ENCODE measurements at regions not wholly inside any gene's neighbourhood (a gene's known extent, or its start where the extent isn't known, plus 50 kb on each side); places are given as distances from the start of the nearest gene placed in this dataset.

- no peak for DNase-seq (ENCODE audit: low read depth, low spot score)
- H3K79me2 ChIP-seq (ENCODE audit: control insufficient read depth, insufficient read depth, low read length), result no peaks in the 10 kb centered on the region
- no peaks in the 10 kb centered on the region for H3K36me3 ChIP-seq (ENCODE audit: control insufficient read depth in 2 of 2, extremely low read depth in 1 of 2, insufficient read depth in 2 of 2, low read length in 2 of 2)
- no TSS peak for BruUV-seq (replicated peaks)
- TF ChIP-seq FOS (IDR thresholded peaks at IDR 0.05; ENCODE audit: borderline replicate concordance, insufficient read depth, low read length) (no peak), JUN (IDR thresholded peaks at IDR 0.05; ENCODE audit: borderline replicate concordance, insufficient read depth, insufficient read length, low read depth) (no peak), POLR2A (IDR thresholded peaks at IDR 0.05; ENCODE audit: low read depth, low read length) (no peak), MAX (IDR thresholded peaks at IDR 0.05; ENCODE audit: insufficient read depth, insufficient read length) (no peak), POLR2AphosphoS5 (IDR thresholded peaks at IDR 0.05; ENCODE audit: insufficient read depth, low read depth, low read length) (no peak)
- no peak overlapping the region for H3K4me2 ChIP-seq (ENCODE audit: insufficient read depth, low read length)
- no peak overlapping the region for H2AFZ ChIP-seq (ENCODE audit: low read depth, low read length)
- H3K9me1 ChIP-seq (replicated peaks; ENCODE audit: control insufficient read depth, extremely low read depth, insufficient read depth, low read length), result no peaks in the 10 kb centered on the region
- intact Hi-C loops (cut with micrococcal nuclease) (no loop called here), dilution Hi-C loops (cut with MboI; ENCODE audit: extremely low pct_ligation_motif_present, low sequenced_read_pairs) (no loop called here)
- H3K27me3 ChIP-seq (ENCODE audit: control insufficient read depth in 2 of 2, insufficient read depth in 2 of 2, low read length in 2 of 2), result no peaks in the 10 kb centered on the region
- CTCF ChIA-PET, result no interaction called here
- H3K9ac ChIP-seq (replicated peaks; ENCODE audit: extremely low read depth, insufficient read depth, low read length), result no peak overlapping the region
- FAIRE-seq, result no peak
- no peaks in the 10 kb centered on the region for H4K20me1 ChIP-seq (replicated peaks; ENCODE audit: control insufficient read depth, extremely low read depth, insufficient read depth, low read length)
- H3K9me3 ChIP-seq (replicated peaks; ENCODE audit: control insufficient read depth, insufficient read depth, low read length), result peaks cover 2% of the 10 kb centered on the region
- H3K27ac ChIP-seq (ENCODE audit: insufficient read depth, low read depth, low read length), result no peak overlapping the region
- H3K4me3 ChIP-seq (replicated peaks in 1 of 3; ENCODE audit: insufficient read depth in 1 of 3, low read depth in 1 of 3, low read length in 3 of 3), result no peak overlapping the region
- H3K4me1 ChIP-seq (ENCODE audit: control insufficient read depth, extremely low read depth, insufficient read depth, low read length), result no peaks in the 10 kb centered on the region
- POLR2A ChIA-PET, result no interaction called here
Observed at GRCh38 chr2:479031-479430, 191.1 kb upstream of the ALKAL2 start.

DNA sequence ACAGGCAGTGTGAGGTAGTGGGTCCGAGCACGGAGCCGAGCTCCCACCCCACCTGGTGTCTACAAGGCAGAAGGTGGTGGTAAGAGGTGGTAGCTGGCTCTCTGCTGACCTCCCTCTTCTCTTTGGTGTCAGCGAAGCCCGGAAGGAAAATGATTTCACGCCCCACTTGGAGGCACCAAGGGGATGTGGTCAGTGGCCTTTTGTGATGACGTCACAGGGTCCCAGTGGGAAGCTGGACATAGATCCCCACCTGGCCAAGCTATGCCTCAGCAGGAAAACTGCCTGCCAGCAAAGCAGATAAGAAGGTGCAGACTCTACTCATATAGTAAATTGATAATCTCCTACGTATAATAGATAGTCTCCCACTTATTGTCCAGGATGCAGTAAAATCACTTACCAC, 183.7 kb upstream of the ALKAL2 start:
- FAIRE-seq (no peak), DNase-seq (ENCODE audit: low read depth, low spot score) (no peak)
- Histone ChIP-seq H3K4me1 (ENCODE audit: control insufficient read depth, extremely low read depth, insufficient read depth, low read length) (no peaks in the 10 kb centered on the region), H3K9ac (replicated peaks; ENCODE audit: extremely low read depth, insufficient read depth, low read length) (no peak overlapping the region), H3K27me3 (ENCODE audit: control insufficient read depth in 2 of 2, insufficient read depth in 2 of 2, low read length in 2 of 2) (no peaks in the 10 kb centered on the region), H3K9me3 (replicated peaks; ENCODE audit: control insufficient read depth, insufficient read depth, low read length) (peaks cover 4% of the 10 kb centered on the region), H3K36me3 (ENCODE audit: control insufficient read depth in 2 of 2, extremely low read depth in 1 of 2, insufficient read depth in 2 of 2, low read length in 2 of 2) (no peaks in the 10 kb centered on the region), H3K4me3 (replicated peaks in 1 of 3; ENCODE audit: insufficient read depth in 1 of 3, low read depth in 1 of 3, low read length in 3 of 3) (no peak overlapping the region), H3K9me1 (replicated peaks; ENCODE audit: control insufficient read depth, extremely low read depth, insufficient read depth, low read length) (no peaks in the 10 kb centered on the region), H2AFZ (ENCODE audit: low read depth, low read length) (no peak overlapping the region), H3K4me2 (ENCODE audit: insufficient read depth, low read length) (no peak overlapping the region), H3K27ac (ENCODE audit: insufficient read depth, low read depth, low read length) (no peak overlapping the region), H4K20me1 (replicated peaks; ENCODE audit: control insufficient read depth, extremely low read depth, insufficient read depth, low read length) (no peaks in the 10 kb centered on the region), H3K79me2 (ENCODE audit: control insufficient read depth, insufficient read depth, low read length) (no peaks in the 10 kb centered on the region)
- TF ChIP-seq, protein P1, sequence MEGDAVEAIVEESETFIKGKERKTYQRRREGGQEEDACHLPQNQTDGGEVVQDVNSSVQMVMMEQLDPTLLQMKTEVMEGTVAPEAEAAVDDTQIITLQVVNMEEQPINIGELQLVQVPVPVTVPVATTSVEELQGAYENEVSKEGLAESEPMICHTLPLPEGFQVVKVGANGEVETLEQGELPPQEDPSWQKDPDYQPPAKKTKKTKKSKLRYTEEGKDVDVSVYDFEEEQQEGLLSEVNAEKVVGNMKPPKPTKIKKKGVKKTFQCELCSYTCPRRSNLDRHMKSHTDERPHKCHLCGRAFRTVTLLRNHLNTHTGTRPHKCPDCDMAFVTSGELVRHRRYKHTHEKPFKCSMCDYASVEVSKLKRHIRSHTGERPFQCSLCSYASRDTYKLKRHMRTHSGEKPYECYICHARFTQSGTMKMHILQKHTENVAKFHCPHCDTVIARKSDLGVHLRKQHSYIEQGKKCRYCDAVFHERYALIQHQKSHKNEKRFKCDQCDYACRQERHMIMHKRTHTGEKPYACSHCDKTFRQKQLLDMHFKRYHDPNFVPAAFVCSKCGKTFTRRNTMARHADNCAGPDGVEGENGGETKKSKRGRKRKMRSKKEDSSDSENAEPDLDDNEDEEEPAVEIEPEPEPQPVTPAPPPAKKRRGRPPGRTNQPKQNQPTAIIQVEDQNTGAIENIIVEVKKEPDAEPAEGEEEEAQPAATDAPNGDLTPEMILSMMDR (IDR thresholded peaks at IDR 0.05; ENCODE audit: extremely low read depth in 1 of 2, insufficient read depth in 1 of 2, low read depth in 1 of 2, low read length in 2 of 2), result no peak
- no peak for TF ChIP-seq GATA2 (IDR thresholded peaks at IDR 0.05; ENCODE audit: insufficient read depth, insufficient read length, low read depth, low read length)
- no peak for TF ChIP-seq POLR2A (IDR thresholded peaks at IDR 0.05; ENCODE audit: low read depth, low read length)
- no peak for TF ChIP-seq MAX (IDR thresholded peaks at IDR 0.05; ENCODE audit: insufficient read depth, insufficient read length)
- TF ChIP-seq MYC (IDR thresholded peaks at IDR 0.05; ENCODE audit: low read depth, low read length), result no peak
- no peak for TF ChIP-seq FOS (IDR thresholded peaks at IDR 0.05; ENCODE audit: borderline replicate concordance, insufficient read depth, low read length)
- no peak for TF ChIP-seq POLR2AphosphoS5 (IDR thresholded peaks at IDR 0.05; ENCODE audit: insufficient read depth, low read depth, low read length)
- no peak for TF ChIP-seq JUN (IDR thresholded peaks at IDR 0.05; ENCODE audit: borderline replicate concordance, insufficient read depth, insufficient read length, low read depth)
- no peak for TF ChIP-seq EZH2 (IDR thresholded peaks at IDR 0.05; ENCODE audit: borderline replicate concordance, low read depth, low read length, severe bottlenecking)
- dilution Hi-C loops (cut with MboI; ENCODE audit: extremely low pct_ligation_motif_present, low sequenced_read_pairs), result no loop called here
- intact Hi-C loops (cut with micrococcal nuclease), result no loop called here
- POLR2A ChIA-PET, result no interaction called here
- CTCF ChIA-PET, result no interaction called here
- no TSS peak for BruUV-seq (replicated peaks)

Measured in endothelial cell of umbilical vein (primary cell).